ENCODE measurements at regions not wholly inside any gene's neighbourhood (a gene's known extent, or its start where the extent isn't known, plus 50 kb on each side); places are given as distances from the start of the nearest gene placed in this dataset.
A peak's percentile ranks its signal among the peaks of the same experiment; 100 is the strongest.

DNA sequence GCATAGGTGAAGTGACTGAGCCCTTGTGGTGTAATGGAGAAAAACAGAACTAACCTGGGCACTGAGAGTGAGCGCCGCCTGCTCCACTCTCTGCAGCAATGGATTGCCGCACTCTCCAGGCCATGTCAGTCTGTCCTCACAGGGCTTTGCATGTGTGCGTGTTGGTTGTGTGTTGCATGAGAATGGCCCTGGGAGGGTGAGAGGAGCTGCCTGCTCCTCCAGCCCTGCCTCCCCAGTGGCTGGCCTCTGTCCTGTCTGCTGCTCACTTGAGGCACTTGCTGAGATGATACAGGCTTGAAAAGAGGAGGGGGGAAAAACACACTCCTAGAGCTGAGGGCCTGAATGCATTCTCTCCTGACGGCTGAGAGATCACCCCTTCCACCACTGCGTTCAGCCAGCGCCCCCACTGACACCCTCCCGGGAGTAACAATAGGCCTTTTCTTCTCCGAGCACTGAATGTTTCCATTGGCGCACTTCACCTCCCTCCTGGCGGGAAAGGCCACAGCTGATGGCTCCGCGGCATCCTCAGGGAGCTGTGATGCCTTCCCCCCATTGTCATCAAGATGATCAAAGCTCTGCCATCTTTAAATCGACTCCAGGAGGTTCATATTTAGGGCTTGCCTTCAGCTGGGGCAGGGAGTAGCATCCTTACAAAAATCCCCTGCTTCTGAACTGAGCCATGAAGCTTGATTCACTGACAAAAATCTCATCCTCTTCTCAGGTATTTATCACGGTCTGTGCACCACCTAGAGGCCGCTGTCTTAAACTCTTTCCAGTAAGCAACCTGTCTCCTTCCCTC, 49.9 kb upstream of the DAPL1 start:
- Mint-ChIP-seq H3K27ac (peak overlapping the region; percentile 11), H3K4me1 (peaks cover 27% of the 10 kb centered on the region), H3K4me3 (peak overlapping the region; percentile 6), H3K36me3 (no peaks in the 10 kb centered on the region), H3K27me3 (ENCODE audit: low read depth) (peaks cover 39% of the 10 kb centered on the region), H3K9me3 (no peaks in the 10 kb centered on the region)
- DNase-seq (ENCODE audit: low spot score in 2 of 2, unreplicated experiment in 2 of 2), result no peak
- TF ChIP-seq, protein P1, sequence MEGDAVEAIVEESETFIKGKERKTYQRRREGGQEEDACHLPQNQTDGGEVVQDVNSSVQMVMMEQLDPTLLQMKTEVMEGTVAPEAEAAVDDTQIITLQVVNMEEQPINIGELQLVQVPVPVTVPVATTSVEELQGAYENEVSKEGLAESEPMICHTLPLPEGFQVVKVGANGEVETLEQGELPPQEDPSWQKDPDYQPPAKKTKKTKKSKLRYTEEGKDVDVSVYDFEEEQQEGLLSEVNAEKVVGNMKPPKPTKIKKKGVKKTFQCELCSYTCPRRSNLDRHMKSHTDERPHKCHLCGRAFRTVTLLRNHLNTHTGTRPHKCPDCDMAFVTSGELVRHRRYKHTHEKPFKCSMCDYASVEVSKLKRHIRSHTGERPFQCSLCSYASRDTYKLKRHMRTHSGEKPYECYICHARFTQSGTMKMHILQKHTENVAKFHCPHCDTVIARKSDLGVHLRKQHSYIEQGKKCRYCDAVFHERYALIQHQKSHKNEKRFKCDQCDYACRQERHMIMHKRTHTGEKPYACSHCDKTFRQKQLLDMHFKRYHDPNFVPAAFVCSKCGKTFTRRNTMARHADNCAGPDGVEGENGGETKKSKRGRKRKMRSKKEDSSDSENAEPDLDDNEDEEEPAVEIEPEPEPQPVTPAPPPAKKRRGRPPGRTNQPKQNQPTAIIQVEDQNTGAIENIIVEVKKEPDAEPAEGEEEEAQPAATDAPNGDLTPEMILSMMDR (IDR thresholded peaks at IDR 0.05; ENCODE audit: unreplicated experiment), result no peak

All from mesothelial cell of epicardium (in vitro differentiated cells).